H1 (cell line): ENCODE measurements at regions not wholly inside any gene's neighbourhood (a gene's known extent, or its start where the extent isn't known, plus 50 kb on each side); places are given as distances from the start of the nearest gene placed in this dataset.

Source experiments
- RNF2 ChIP-seq: fragments of 200-900, 300-1000 bp; sonication (generic); IDR thresholded peaks from 2 replicates; pipeline ENCODE4 v1.7.1; 2016; ENCODE audit warnings: borderline replicate concordance, low read depth, mild to moderate bottlenecking, antibody characterized with exemption, low read length; ENCODE audit not compliant: poor library complexity, severe bottlenecking; ENCODE audit errors: missing control alignments
- SP1 ChIP-seq: IDR thresholded peaks from 2 replicates; pipeline ENCODE4 v1.6.1; 2011; ENCODE audit warnings: low read depth, low read length
- SUZ12 ChIP-seq: fragments of 200-600 bp; sonication (generic); IDR thresholded peaks from 2 replicates; pipeline ENCODE4 v1.6.1; 2012; ENCODE audit warnings: mild to moderate bottlenecking, inconsistent platforms, low read length, moderate library complexity, mixed read lengths

DNA sequence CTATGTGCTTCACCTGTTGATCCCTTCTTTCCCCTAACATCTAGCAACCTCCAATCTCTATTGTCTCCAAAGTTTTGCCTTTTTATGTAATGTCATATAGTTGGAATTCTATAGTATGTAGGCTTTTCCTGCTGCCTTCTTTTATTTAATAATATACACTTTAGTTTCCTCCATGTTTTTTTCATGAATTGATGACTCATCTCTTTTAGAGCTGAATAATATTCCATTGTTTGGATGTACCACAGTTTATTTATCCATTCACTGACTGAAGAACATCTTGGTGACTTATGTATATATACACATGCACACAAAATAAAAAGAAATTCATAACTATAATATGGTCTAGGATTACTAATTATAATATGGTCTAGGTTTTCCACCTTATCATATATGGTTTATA, 1314.2 kb downstream of the OTOL1 start (continued):
- TF ChIP-seq RNF2 (no peak), SP1 (no peak), SUZ12 (no peak)
